ENCODE measurements at regions not wholly inside any gene's neighbourhood (a gene's known extent, or its start where the extent isn't known, plus 50 kb on each side); places are given as distances from the start of the nearest gene placed in this dataset.
"Not testable (repeated sequence)": the region's sequence is repeated elsewhere in the genome, so short reads cannot be mapped to it uniquely, and the experiment has no call there.

DNA sequence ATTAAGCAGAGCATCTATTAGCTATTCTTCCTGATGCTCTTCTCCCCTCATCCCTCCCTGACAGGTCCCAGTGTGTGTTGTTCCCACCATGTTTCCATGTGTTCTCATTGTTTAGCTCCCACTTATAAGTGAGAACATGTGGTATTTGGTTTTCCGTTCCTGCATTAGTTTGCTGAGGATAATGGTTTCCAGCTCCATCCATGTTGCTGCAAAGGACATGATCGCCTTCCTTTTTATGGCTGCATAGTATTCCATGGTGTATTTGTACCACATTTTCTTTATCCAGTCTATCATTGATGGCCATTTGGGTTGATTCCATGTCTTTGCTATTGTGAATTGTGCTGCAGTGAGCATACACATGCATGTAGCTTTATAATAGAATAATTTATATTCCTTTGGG lies 287.9 kb upstream of the FZD8 start:
- TF ChIP-seq, protein P1, sequence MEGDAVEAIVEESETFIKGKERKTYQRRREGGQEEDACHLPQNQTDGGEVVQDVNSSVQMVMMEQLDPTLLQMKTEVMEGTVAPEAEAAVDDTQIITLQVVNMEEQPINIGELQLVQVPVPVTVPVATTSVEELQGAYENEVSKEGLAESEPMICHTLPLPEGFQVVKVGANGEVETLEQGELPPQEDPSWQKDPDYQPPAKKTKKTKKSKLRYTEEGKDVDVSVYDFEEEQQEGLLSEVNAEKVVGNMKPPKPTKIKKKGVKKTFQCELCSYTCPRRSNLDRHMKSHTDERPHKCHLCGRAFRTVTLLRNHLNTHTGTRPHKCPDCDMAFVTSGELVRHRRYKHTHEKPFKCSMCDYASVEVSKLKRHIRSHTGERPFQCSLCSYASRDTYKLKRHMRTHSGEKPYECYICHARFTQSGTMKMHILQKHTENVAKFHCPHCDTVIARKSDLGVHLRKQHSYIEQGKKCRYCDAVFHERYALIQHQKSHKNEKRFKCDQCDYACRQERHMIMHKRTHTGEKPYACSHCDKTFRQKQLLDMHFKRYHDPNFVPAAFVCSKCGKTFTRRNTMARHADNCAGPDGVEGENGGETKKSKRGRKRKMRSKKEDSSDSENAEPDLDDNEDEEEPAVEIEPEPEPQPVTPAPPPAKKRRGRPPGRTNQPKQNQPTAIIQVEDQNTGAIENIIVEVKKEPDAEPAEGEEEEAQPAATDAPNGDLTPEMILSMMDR (IDR thresholded peaks at IDR 0.05): not testable (repeated sequence)
- not testable (repeated sequence) for TF ChIP-seq POLR2A (IDR thresholded peaks at IDR 0.05)
